A673 (cell line): ENCODE measurements at regions not wholly inside any gene's neighbourhood (a gene's known extent, or its start where the extent isn't known, plus 50 kb on each side); places are given as distances from the start of the nearest gene placed in this dataset.

Experiments used
- EZH2 ChIP-seq: fragments of 200-600 bp; sonication (generic); IDR thresholded peaks from 2 replicates; pipeline ENCODE4 v1.6.1; 2017; ENCODE audit warnings: borderline replicate concordance, low read depth, mild to moderate bottlenecking, mixed read lengths, antibody characterized with exemption, low read length; ENCODE audit not compliant: poor library complexity, severe bottlenecking
- TF ChIP-seq, protein P1 (sequence below): fragments of 300-800, 200-600 bp; sonication (generic); conservative IDR thresholded peaks from 2 replicates; pipeline ENCODE4 v1.5.1; 2017; ENCODE audit warnings: low read depth, mild to moderate bottlenecking, antibody characterized with exemption, low read length, moderate library complexity, mixed read lengths

GRCh38 chr2:228848638-228849037 lies 422.4 kb downstream of the PID1 start:
- TF ChIP-seq, protein P1, sequence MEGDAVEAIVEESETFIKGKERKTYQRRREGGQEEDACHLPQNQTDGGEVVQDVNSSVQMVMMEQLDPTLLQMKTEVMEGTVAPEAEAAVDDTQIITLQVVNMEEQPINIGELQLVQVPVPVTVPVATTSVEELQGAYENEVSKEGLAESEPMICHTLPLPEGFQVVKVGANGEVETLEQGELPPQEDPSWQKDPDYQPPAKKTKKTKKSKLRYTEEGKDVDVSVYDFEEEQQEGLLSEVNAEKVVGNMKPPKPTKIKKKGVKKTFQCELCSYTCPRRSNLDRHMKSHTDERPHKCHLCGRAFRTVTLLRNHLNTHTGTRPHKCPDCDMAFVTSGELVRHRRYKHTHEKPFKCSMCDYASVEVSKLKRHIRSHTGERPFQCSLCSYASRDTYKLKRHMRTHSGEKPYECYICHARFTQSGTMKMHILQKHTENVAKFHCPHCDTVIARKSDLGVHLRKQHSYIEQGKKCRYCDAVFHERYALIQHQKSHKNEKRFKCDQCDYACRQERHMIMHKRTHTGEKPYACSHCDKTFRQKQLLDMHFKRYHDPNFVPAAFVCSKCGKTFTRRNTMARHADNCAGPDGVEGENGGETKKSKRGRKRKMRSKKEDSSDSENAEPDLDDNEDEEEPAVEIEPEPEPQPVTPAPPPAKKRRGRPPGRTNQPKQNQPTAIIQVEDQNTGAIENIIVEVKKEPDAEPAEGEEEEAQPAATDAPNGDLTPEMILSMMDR: no peak
- no peak for TF ChIP-seq EZH2
